CD4-positive, CD25-positive, alpha-beta regulatory T cell (primary cell): ENCODE measurements at regions not wholly inside any gene's neighbourhood (a gene's known extent, or its start where the extent isn't known, plus 50 kb on each side); places are given as distances from the start of the nearest gene placed in this dataset.

Experiments used
- ATAC-seq, 2 donors: fragments of 150-1000 bp; cut with Tn5 transposase; one replicate each; pipeline ENCODE4 v1.10.0; 2021; ENCODE audit warnings: low read depth in 2 of 2, moderate number of reproducible peaks in 2 of 2, moderate library complexity in 1 of 2
- DNase-seq, 3 donors: peaks; one replicate each; pipeline versions ENCODE4 v3.0.0 to v3.0.0-alpha.2; 2012 to 2022; ENCODE audit warnings: mixed read lengths in 1 of 3
- H3K27ac ChIP-seq: one replicate; pipeline ENCODE4 v1.7.0; 2013; ENCODE audit warnings: mild to moderate bottlenecking, low read length; ENCODE audit not compliant: insufficient read depth, poor library complexity, severe bottlenecking
- H3K27me3 ChIP-seq: one replicate; pipeline ENCODE4 v1.7.0; 2013; ENCODE audit warnings: low read length; ENCODE audit not compliant: control insufficient read depth, insufficient read depth
- H3K36me3 ChIP-seq: one replicate; pipeline ENCODE4 v1.7.0; 2013; ENCODE audit warnings: mild to moderate bottlenecking, low read length, moderate library complexity; ENCODE audit not compliant: control insufficient read depth, insufficient read depth
- H3K4me1 ChIP-seq: 2 replicates; pipeline ENCODE4 v1.7.0; 2013; ENCODE audit warnings: mild to moderate bottlenecking, low read length; ENCODE audit not compliant: insufficient read depth, control insufficient read depth, poor library complexity, severe bottlenecking
- H3K4me3 ChIP-seq: one replicate; pipeline ENCODE4 v1.7.0; 2013; ENCODE audit warnings: low read depth, mild to moderate bottlenecking, low read length, moderate library complexity
- H3K9me3 ChIP-seq, 2 experiments: 1 replicate in 1 of 2; 2 replicates in 1 of 2; pipeline ENCODE4 v1.7.0; 2013; ENCODE audit warnings: low read length in 2 of 2, mild to moderate bottlenecking in 1 of 2, moderate library complexity in 1 of 2; ENCODE audit not compliant: control insufficient read depth in 2 of 2
- H3K27ac Mint-ChIP-seq, 3 donors: one replicate each; pipeline ENCODE4 v1.8.0; 2020 to 2022; ENCODE audit warnings: mild to moderate bottlenecking in 3 of 3, mixed read lengths in 3 of 3, moderate library complexity in 2 of 3
- H3K27me3 Mint-ChIP-seq: one replicate; pipeline ENCODE4 v1.8.0; 2022; ENCODE audit warnings: mild to moderate bottlenecking, mixed read lengths
- H3K36me3 Mint-ChIP-seq: one replicate; pipeline ENCODE4 v1.8.0; 2020; ENCODE audit warnings: mixed read lengths
- H3K4me1 Mint-ChIP-seq, 4 donors: one replicate each; pipeline ENCODE4 v1.8.0; 2020 to 2022; ENCODE audit warnings: mixed read lengths in 4 of 4, mild to moderate bottlenecking in 1 of 4
- H3K4me3 Mint-ChIP-seq, 4 donors: one replicate each; pipeline ENCODE4 v1.8.0; 2020 to 2022; ENCODE audit warnings: mild to moderate bottlenecking in 4 of 4, mixed read lengths in 4 of 4, moderate library complexity in 3 of 4
- H3K9me3 Mint-ChIP-seq, 7 donors: one replicate each; pipeline ENCODE4 v1.8.0; 2020 to 2022; ENCODE audit warnings: mixed read lengths in 7 of 7, mild to moderate bottlenecking in 3 of 7, moderate library complexity in 2 of 7

GRCh38 chr5:7213525-7213924, 182.4 kb upstream of the ADCY2 start:
- Histone ChIP-seq H3K9me3 (no peaks in the 10 kb centered on the region), H3K36me3 (no peaks in the 10 kb centered on the region), H3K4me1 (no peaks in the 10 kb centered on the region), H3K27ac (no peak overlapping the region), H3K27me3 (no peaks in the 10 kb centered on the region), H3K4me3 (no peak overlapping the region)
- H3K27ac Mint-ChIP-seq = no peak overlapping the region
- no peaks in the 10 kb centered on the region for H3K4me1 Mint-ChIP-seq
- peaks cover 0 to 6% (median 3%) of the 10 kb centered on the region in 7 donors for H3K9me3 Mint-ChIP-seq
- ATAC-seq (no peak), DNase-seq (no peak)
- H3K36me3 Mint-ChIP-seq = no peaks in the 10 kb centered on the region
- H3K4me3 Mint-ChIP-seq = no peak overlapping the region
- no peaks in the 10 kb centered on the region for H3K27me3 Mint-ChIP-seq

- H3K27ac Mint-ChIP-seq = no peak overlapping the region
- H3K36me3 ChIP-seq = no peaks in the 10 kb centered on the region
Observed at GRCh38 chr5:7214906-7215416, 181.0 kb upstream of the ADCY2 start.

GRCh38 chr5:7218141-7218540, 177.8 kb upstream of the ADCY2 start:
- no peak for ATAC-seq
- Mint-ChIP-seq H3K9me3 (peaks cover 0 to 4% (median 0%) of the 10 kb centered on the region in 7 donors), H3K27ac (no peak overlapping the region), H3K36me3 (no peaks in the 10 kb centered on the region), H3K27me3 (no peaks in the 10 kb centered on the region), H3K4me1 (no peaks in the 10 kb centered on the region), H3K4me3 (no peak overlapping the region)
- no peak for DNase-seq
- Histone ChIP-seq H3K27ac (no peak overlapping the region), H3K4me1 (no peaks in the 10 kb centered on the region), H3K9me3 (no peaks in the 10 kb centered on the region), H3K27me3 (no peaks in the 10 kb centered on the region), H3K36me3 (no peaks in the 10 kb centered on the region), H3K4me3 (no peak overlapping the region)

More at GRCh38 chr5:7214906-7215416, 181.0 kb upstream of the ADCY2 start:
- Histone ChIP-seq H3K4me1 (no peaks in the 10 kb centered on the region), H3K27ac (no peak overlapping the region), H3K27me3 (no peaks in the 10 kb centered on the region), H3K4me3 (no peak overlapping the region), H3K9me3 (no peaks in the 10 kb centered on the region)
- H3K27me3 Mint-ChIP-seq = no peaks in the 10 kb centered on the region
- ATAC-seq (no peak), DNase-seq (no peak)
- peaks cover 0 to 6% (median 3%) of the 10 kb centered on the region in 7 donors for H3K9me3 Mint-ChIP-seq
- no peaks in the 10 kb centered on the region for H3K4me1 Mint-ChIP-seq
- H3K36me3 Mint-ChIP-seq = no peaks in the 10 kb centered on the region
- no peak overlapping the region for H3K4me3 Mint-ChIP-seq

- no peak overlapping the region for H3K27ac ChIP-seq
- no peaks in the 10 kb centered on the region for H3K27me3 ChIP-seq
- H3K36me3 ChIP-seq = no peaks in the 10 kb centered on the region
- Mint-ChIP-seq H3K4me1 (no peaks in the 10 kb centered on the region), H3K9me3 (peaks cover 0 to 4% (median 0%) of the 10 kb centered on the region in 7 donors), H3K27me3 (no peaks in the 10 kb centered on the region), H3K4me3 (no peak overlapping the region), H3K36me3 (no peaks in the 10 kb centered on the region), H3K27ac (no peak overlapping the region)
- ATAC-seq = no peak
- no peak overlapping the region for H3K4me3 ChIP-seq
- no peaks in the 10 kb centered on the region for H3K9me3 ChIP-seq
- H3K4me1 ChIP-seq = no peaks in the 10 kb centered on the region
- DNase-seq = no peak
Observed at GRCh38 chr5:7220156-7220555, 175.8 kb upstream of the ADCY2 start.

- H3K27me3 ChIP-seq = no peaks in the 10 kb centered on the region
- H3K4me3 ChIP-seq = no peak overlapping the region
- H3K9me3 ChIP-seq = no peaks in the 10 kb centered on the region
- Mint-ChIP-seq H3K27ac (no peak overlapping the region), H3K36me3 (no peaks in the 10 kb centered on the region), H3K4me3 (no peak overlapping the region), H3K9me3 (peaks cover 0 to 4% (median 0%) of the 10 kb centered on the region in 7 donors), H3K27me3 (no peaks in the 10 kb centered on the region), H3K4me1 (no peaks in the 10 kb centered on the region)
- H3K4me1 ChIP-seq = no peaks in the 10 kb centered on the region
- ATAC-seq = no peak
- H3K36me3 ChIP-seq = no peaks in the 10 kb centered on the region
- DNase-seq = no peak
- H3K27ac ChIP-seq = no peak overlapping the region
Observed at GRCh38 chr5:7221041-7221440, 174.9 kb upstream of the ADCY2 start.

- DNase-seq (no peak), ATAC-seq (no peak)
- Histone ChIP-seq H3K27me3 (no peaks in the 10 kb centered on the region), H3K9me3 (no peaks in the 10 kb centered on the region), H3K4me1 (no peaks in the 10 kb centered on the region), H3K4me3 (no peak overlapping the region), H3K27ac (no peak overlapping the region), H3K36me3 (no peaks in the 10 kb centered on the region)
- H3K4me1 Mint-ChIP-seq = no peaks in the 10 kb centered on the region
- no peaks in the 10 kb centered on the region for H3K27me3 Mint-ChIP-seq
- H3K4me3 Mint-ChIP-seq = no peak overlapping the region
- H3K36me3 Mint-ChIP-seq = no peaks in the 10 kb centered on the region
- H3K9me3 Mint-ChIP-seq = peaks cover 0 to 5% (median 0%) of the 10 kb centered on the region in 7 donors
- no peak overlapping the region for H3K27ac Mint-ChIP-seq
Observed at GRCh38 chr5:7225826-7226225, 170.1 kb upstream of the ADCY2 start.

GRCh38 chr5:7242118-7242710, 153.7 kb upstream of the ADCY2 start:
- H3K9me3 Mint-ChIP-seq = peaks cover 0 to 2% (median 0%) of the 10 kb centered on the region in 7 donors
- DNase-seq (no peak), ATAC-seq (no peak)
- no peak overlapping the region for H3K4me3 Mint-ChIP-seq
- Histone ChIP-seq H3K4me1 (no peaks in the 10 kb centered on the region), H3K36me3 (no peaks in the 10 kb centered on the region), H3K9me3 (no peaks in the 10 kb centered on the region), H3K27me3 (no peaks in the 10 kb centered on the region), H3K4me3 (no peak overlapping the region), H3K27ac (no peak overlapping the region)
- no peaks in the 10 kb centered on the region for H3K36me3 Mint-ChIP-seq
- no peak overlapping the region for H3K27ac Mint-ChIP-seq
- no peaks in the 10 kb centered on the region for H3K27me3 Mint-ChIP-seq
- no peaks in the 10 kb centered on the region for H3K4me1 Mint-ChIP-seq

- ATAC-seq (no peak), DNase-seq (no peak)
- Mint-ChIP-seq H3K27ac (no peak overlapping the region), H3K27me3 (no peaks in the 10 kb centered on the region), H3K4me1 (no peaks in the 10 kb centered on the region), H3K4me3 (no peak overlapping the region), H3K36me3 (no peaks in the 10 kb centered on the region), H3K9me3 (no peaks in the 10 kb centered on the region)
- no peaks in the 10 kb centered on the region for H3K9me3 ChIP-seq
- H3K27ac ChIP-seq = no peak overlapping the region
- H3K4me1 ChIP-seq = no peaks in the 10 kb centered on the region
- H3K36me3 ChIP-seq = no peaks in the 10 kb centered on the region
- H3K27me3 ChIP-seq = no peaks in the 10 kb centered on the region
- no peak overlapping the region for H3K4me3 ChIP-seq
Observed at GRCh38 chr5:7244208-7244607, 151.7 kb upstream of the ADCY2 start.
